ENCODE measurements at regions not wholly inside any gene's neighbourhood (a gene's known extent, or its start where the extent isn't known, plus 50 kb on each side); places are given as distances from the start of the nearest gene placed in this dataset.

GRCh38 chr14:52119030-52119429, 50.2 kb upstream of the NID2 start (continued):
- TF ChIP-seq, protein P1, sequence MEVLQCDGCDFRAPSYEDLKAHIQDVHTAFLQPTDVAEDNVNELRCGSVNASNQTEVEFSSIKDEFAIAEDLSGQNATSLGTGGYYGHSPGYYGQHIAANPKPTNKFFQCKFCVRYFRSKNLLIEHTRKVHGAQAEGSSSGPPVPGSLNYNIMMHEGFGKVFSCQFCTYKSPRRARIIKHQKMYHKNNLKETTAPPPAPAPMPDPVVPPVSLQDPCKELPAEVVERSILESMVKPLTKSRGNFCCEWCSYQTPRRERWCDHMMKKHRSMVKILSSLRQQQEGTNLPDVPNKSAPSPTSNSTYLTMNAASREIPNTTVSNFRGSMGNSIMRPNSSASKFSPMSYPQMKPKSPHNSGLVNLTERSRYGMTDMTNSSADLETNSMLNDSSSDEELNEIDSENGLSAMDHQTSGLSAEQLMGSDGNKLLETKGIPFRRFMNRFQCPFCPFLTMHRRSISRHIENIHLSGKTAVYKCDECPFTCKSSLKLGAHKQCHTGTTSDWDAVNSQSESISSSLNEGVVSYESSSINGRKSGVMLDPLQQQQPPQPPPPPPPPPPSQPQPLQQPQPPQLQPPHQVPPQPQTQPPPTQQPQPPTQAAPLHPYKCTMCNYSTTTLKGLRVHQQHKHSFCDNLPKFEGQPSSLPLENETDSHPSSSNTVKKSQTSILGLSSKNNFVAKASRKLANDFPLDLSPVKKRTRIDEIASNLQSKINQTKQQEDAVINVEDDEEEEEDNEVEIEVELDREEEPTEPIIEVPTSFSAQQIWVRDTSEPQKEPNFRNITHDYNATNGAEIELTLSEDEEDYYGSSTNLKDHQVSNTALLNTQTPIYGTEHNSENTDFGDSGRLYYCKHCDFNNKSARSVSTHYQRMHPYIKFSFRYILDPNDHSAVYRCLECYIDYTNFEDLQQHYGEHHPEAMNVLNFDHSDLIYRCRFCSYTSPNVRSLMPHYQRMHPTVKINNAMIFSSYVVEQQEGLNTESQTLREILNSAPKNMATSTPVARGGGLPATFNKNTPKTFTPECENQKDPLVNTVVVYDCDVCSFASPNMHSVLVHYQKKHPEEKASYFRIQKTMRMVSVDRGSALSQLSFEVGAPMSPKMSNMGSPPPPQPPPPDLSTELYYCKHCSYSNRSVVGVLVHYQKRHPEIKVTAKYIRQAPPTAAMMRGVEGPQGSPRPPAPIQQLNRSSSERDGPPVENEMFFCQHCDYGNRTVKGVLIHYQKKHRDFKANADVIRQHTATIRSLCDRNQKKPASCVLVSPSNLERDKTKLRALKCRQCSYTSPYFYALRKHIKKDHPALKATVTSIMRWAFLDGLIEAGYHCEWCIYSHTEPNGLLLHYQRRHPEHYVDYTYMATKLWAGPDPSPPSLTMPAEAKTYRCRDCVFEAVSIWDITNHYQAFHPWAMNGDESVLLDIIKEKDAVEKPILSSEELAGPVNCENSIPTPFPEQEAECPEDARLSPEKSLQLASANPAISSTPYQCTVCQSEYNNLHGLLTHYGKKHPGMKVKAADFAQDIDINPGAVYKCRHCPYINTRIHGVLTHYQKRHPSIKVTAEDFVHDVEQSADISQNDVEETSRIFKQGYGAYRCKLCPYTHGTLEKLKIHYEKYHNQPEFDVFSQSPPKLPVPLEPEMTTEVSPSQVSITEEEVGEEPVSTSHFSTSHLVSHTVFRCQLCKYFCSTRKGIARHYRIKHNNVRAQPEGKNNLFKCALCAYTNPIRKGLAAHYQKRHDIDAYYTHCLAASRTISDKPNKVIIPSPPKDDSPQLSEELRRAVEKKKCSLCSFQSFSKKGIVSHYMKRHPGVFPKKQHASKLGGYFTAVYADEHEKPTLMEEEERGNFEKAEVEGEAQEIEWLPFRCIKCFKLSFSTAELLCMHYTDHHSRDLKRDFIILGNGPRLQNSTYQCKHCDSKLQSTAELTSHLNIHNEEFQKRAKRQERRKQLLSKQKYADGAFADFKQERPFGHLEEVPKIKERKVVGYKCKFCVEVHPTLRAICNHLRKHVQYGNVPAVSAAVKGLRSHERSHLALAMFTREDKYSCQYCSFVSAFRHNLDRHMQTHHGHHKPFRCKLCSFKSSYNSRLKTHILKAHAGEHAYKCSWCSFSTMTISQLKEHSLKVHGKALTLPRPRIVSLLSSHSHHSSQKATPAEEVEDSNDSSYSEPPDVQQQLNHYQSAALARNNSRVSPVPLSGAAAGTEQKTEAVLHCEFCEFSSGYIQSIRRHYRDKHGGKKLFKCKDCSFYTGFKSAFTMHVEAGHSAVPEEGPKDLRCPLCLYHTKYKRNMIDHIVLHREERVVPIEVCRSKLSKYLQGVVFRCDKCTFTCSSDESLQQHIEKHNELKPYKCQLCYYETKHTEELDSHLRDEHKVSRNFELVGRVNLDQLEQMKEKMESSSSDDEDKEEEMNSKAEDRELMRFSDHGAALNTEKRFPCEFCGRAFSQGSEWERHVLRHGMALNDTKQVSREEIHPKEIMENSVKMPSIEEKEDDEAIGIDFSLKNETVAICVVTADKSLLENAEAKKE (CRISPR knock-in tag; IDR thresholded peaks at IDR 0.05), result no peak
- TF ChIP-seq EZH2 (IDR thresholded peaks at IDR 0.05; ENCODE audit: low read depth, unreplicated experiment) (no peak), NANOG (IDR thresholded peaks at IDR 0.05; ENCODE audit: borderline replicate concordance) (no peak), ZNF331 (CRISPR knock-in tag; IDR thresholded peaks at IDR 0.05; ENCODE audit: low read depth) (no peak), JUNB (IDR thresholded peaks at IDR 0.05; ENCODE audit: unreplicated experiment) (no peak), STAT1 (IDR thresholded peaks at IDR 0.05; ENCODE audit: unreplicated experiment) (no peak), CREB1 (CRISPR knock-in tag; IDR thresholded peaks at IDR 0.05; ENCODE audit: low read depth) (no peak)
- TF ChIP-seq, protein P2, sequence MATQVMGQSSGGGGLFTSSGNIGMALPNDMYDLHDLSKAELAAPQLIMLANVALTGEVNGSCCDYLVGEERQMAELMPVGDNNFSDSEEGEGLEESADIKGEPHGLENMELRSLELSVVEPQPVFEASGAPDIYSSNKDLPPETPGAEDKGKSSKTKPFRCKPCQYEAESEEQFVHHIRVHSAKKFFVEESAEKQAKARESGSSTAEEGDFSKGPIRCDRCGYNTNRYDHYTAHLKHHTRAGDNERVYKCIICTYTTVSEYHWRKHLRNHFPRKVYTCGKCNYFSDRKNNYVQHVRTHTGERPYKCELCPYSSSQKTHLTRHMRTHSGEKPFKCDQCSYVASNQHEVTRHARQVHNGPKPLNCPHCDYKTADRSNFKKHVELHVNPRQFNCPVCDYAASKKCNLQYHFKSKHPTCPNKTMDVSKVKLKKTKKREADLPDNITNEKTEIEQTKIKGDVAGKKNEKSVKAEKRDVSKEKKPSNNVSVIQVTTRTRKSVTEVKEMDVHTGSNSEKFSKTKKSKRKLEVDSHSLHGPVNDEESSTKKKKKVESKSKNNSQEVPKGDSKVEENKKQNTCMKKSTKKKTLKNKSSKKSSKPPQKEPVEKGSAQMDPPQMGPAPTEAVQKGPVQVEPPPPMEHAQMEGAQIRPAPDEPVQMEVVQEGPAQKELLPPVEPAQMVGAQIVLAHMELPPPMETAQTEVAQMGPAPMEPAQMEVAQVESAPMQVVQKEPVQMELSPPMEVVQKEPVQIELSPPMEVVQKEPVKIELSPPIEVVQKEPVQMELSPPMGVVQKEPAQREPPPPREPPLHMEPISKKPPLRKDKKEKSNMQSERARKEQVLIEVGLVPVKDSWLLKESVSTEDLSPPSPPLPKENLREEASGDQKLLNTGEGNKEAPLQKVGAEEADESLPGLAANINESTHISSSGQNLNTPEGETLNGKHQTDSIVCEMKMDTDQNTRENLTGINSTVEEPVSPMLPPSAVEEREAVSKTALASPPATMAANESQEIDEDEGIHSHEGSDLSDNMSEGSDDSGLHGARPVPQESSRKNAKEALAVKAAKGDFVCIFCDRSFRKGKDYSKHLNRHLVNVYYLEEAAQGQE (IDR thresholded peaks at IDR 0.05; ENCODE audit: unreplicated experiment), result no peak

Data from GM23338 (cell line).